ENCODE measurements at regions not wholly inside any gene's neighbourhood (a gene's known extent, or its start where the extent isn't known, plus 50 kb on each side); places are given as distances from the start of the nearest gene placed in this dataset.
"Not testable (repeated sequence)": the region's sequence is repeated elsewhere in the genome, so short reads cannot be mapped to it uniquely, and the experiment has no call there.

DNA sequence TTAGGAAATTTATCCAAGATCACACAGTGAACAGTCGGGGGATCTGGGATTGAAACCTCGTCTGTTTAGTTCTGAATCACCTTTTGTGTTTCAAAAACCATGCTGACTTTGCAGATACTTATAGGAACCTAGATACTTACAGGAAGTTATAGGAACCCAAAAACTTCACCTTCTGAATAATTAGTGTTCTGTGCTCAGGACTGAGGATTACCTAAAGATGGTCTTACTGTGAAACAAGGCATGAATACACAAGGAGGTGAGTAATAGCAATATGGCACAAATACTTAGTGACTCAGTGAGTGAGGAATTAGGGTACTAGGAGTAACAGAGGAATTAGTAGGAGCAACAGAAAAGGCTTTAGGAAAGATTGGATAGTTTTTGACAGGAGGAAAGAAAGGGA, 145.5 kb downstream of the LRATD1 start:
- BruUV-seq (replicated peaks) = no TSS peak
- no peak for TF ChIP-seq EZH2 (IDR thresholded peaks at IDR 0.05; ENCODE audit: low read length, unreplicated experiment)
- TF ChIP-seq EZH2phosphoT487 (IDR thresholded peaks at IDR 0.05; ENCODE audit: borderline replicate concordance, low read length) = no peak
- TF ChIP-seq, protein P1, sequence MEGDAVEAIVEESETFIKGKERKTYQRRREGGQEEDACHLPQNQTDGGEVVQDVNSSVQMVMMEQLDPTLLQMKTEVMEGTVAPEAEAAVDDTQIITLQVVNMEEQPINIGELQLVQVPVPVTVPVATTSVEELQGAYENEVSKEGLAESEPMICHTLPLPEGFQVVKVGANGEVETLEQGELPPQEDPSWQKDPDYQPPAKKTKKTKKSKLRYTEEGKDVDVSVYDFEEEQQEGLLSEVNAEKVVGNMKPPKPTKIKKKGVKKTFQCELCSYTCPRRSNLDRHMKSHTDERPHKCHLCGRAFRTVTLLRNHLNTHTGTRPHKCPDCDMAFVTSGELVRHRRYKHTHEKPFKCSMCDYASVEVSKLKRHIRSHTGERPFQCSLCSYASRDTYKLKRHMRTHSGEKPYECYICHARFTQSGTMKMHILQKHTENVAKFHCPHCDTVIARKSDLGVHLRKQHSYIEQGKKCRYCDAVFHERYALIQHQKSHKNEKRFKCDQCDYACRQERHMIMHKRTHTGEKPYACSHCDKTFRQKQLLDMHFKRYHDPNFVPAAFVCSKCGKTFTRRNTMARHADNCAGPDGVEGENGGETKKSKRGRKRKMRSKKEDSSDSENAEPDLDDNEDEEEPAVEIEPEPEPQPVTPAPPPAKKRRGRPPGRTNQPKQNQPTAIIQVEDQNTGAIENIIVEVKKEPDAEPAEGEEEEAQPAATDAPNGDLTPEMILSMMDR (conservative IDR thresholded peaks at IDR 0.05; ENCODE audit: low read depth, low read length) = no peak
- H3F3A ChIP-seq (ENCODE audit: low read length, unreplicated experiment) = no peaks in the 10 kb centered on the region
- H3K9me2 ChIP-seq (replicated peaks; ENCODE audit: low read length) = no peaks in the 10 kb centered on the region
- H3K36me3 ChIP-seq (ENCODE audit: low read depth, low read length) = no peaks in the 10 kb centered on the region
- no peaks in the 10 kb centered on the region for H3K27me3 ChIP-seq (ENCODE audit: low read length)
- H3K79me2 ChIP-seq (ENCODE audit: low read length) = no peaks in the 10 kb centered on the region
- peak overlapping the region; percentile 66 for H3K4me2 ChIP-seq (ENCODE audit: low read length)
- H2AFZ ChIP-seq (ENCODE audit: low read length) = no peak overlapping the region
- no peaks in the 10 kb centered on the region for H4K20me1 ChIP-seq (ENCODE audit: low read length)
- CTCF ChIA-PET = no interaction called here
- no peak overlapping the region; the same call in 1 of the 2 replicates for H3K4me3 ChIP-seq (ENCODE audit: low read length)
- intact Hi-C loops (cut with micrococcal nuclease) = no loop called here
- ATAC-seq (peak; percentile 75), DNase-seq (peak; percentile 85)
- no peaks in the 10 kb centered on the region for H3K9me3 ChIP-seq (ENCODE audit: low read length)
- POLR2A ChIA-PET (ENCODE audit: unreplicated experiment) = no interaction called here
- peaks cover 49% of the 10 kb centered on the region for H3K4me1 ChIP-seq (ENCODE audit: insufficient read depth, low read length)
- H3K27ac ChIP-seq (ENCODE audit: low read length) = peak overlapping the region; percentile 94
- peak overlapping the region; percentile 41 for H3K9ac ChIP-seq (ENCODE audit: low read length)

DNA sequence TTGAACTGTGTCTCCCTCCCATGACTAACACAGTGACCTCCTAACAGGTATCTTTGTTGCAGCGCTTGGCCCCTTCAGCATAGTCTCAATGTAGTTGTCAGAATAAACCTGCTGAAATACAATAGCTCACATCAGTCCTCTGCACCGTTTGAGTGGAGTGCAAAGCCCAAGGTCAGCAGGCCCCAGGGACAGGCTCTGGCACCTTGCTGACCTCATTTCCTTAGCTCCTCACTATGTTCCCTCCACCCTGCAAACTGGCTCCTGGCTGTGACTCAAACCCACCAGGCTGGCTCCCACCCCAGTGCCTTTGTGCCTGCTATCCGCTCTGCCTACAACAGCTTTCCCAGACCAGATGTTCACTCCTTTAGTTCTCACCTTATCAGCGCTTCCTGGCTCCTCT, 146.7 kb downstream of the LRATD1 start:
- DNase-seq = no peak
- no TSS peak for BruUV-seq (replicated peaks)
- Histone ChIP-seq H3K36me3 (ENCODE audit: low read depth, low read length) (no peaks in the 10 kb centered on the region), H3K27ac (ENCODE audit: low read length) (peak overlapping the region; percentile 94), H3K9me3 (ENCODE audit: low read length) (no peaks in the 10 kb centered on the region), H3K4me1 (ENCODE audit: insufficient read depth, low read length) (peaks cover 49% of the 10 kb centered on the region), H3K4me2 (ENCODE audit: low read length) (peak overlapping the region; percentile 66; the same call in 1 of the 2 replicates), H3K27me3 (ENCODE audit: low read length) (no peaks in the 10 kb centered on the region), H2AFZ (ENCODE audit: low read length) (no peak overlapping the region), H3K9ac (ENCODE audit: low read length) (peak overlapping the region; percentile 73), H3K79me2 (ENCODE audit: low read length) (no peaks in the 10 kb centered on the region), H3K9me2 (replicated peaks; ENCODE audit: low read length) (no peaks in the 10 kb centered on the region), H3F3A (ENCODE audit: low read length, unreplicated experiment) (no peaks in the 10 kb centered on the region), H3K4me3 (ENCODE audit: low read length) (no peak overlapping the region), H4K20me1 (ENCODE audit: low read length) (no peaks in the 10 kb centered on the region)
- TF ChIP-seq EZH2 (IDR thresholded peaks at IDR 0.05; ENCODE audit: low read length, unreplicated experiment) = no peak
- TF ChIP-seq, protein P1 (conservative IDR thresholded peaks at IDR 0.05; ENCODE audit: low read depth, low read length) = no peak
- no peak for TF ChIP-seq EZH2phosphoT487 (IDR thresholded peaks at IDR 0.05; ENCODE audit: borderline replicate concordance, low read length)
- ChIA-PET POLR2A (ENCODE audit: unreplicated experiment) (no interaction called here), CTCF (no interaction called here)
- ATAC-seq = no peak
- intact Hi-C loops (cut with micrococcal nuclease) = no loop called here

DNA sequence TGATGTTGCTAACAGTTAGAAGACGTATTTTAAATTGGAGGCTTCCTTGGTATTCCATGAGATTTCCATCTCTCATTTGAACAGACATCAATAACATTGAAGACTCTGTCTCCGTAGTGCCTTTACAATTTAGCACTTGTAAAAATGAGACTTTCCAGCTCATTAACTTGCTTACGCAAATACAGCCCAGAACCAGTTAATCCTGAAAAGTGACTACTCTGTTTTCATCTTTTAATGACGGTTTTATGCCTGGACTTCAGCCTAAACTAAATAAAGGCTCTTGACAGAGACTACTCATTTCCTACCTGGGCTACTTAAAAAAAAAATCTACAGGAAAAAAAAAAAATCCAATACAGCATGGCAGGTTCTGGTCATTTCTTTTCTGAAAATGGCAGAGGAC, 148.6 kb downstream of the LRATD1 start:
- peak overlapping the region; percentile 67 for H3K4me2 ChIP-seq (ENCODE audit: low read length)
- peak overlapping the region; percentile 94 for H3K27ac ChIP-seq (ENCODE audit: low read length)
- peak overlapping the region; percentile 18; the same call in 1 of the 2 replicates for H3K4me3 ChIP-seq (ENCODE audit: low read length)
- no peaks in the 10 kb centered on the region for H3K9me3 ChIP-seq (ENCODE audit: low read length)
- H2AFZ ChIP-seq (ENCODE audit: low read length) = peak overlapping the region; percentile 41
- no peaks in the 10 kb centered on the region for H3K27me3 ChIP-seq (ENCODE audit: low read length)
- no peaks in the 10 kb centered on the region for H3K79me2 ChIP-seq (ENCODE audit: low read length)
- intact Hi-C loops (cut with micrococcal nuclease) = loop anchor here (5.0 kb wide), 1 partner anchor 144 kb away; no protein-coding TSS in a partner anchor
- peaks cover 49% of the 10 kb centered on the region for H3K4me1 ChIP-seq (ENCODE audit: insufficient read depth, low read length)
- POLR2A ChIA-PET (ENCODE audit: unreplicated experiment) = no interaction called here
- CTCF ChIA-PET = no interaction called here
- peak overlapping the region; percentile 73 for H3K9ac ChIP-seq (ENCODE audit: low read length)
- DNase-seq = peak; percentile 97
- BruUV-seq (replicated peaks) = no TSS peak
- ATAC-seq = peak; percentile 63
- H3K36me3 ChIP-seq (ENCODE audit: low read depth, low read length) = no peaks in the 10 kb centered on the region
- H3F3A ChIP-seq (ENCODE audit: low read length, unreplicated experiment) = no peaks in the 10 kb centered on the region
- no peaks in the 10 kb centered on the region for H3K9me2 ChIP-seq (replicated peaks; ENCODE audit: low read length)
- no peak for TF ChIP-seq EZH2 (IDR thresholded peaks at IDR 0.05; ENCODE audit: low read length, unreplicated experiment)
- TF ChIP-seq, protein P1 (conservative IDR thresholded peaks at IDR 0.05; ENCODE audit: low read depth, low read length) = no peak
- no peaks in the 10 kb centered on the region for H4K20me1 ChIP-seq (ENCODE audit: low read length)

DNA sequence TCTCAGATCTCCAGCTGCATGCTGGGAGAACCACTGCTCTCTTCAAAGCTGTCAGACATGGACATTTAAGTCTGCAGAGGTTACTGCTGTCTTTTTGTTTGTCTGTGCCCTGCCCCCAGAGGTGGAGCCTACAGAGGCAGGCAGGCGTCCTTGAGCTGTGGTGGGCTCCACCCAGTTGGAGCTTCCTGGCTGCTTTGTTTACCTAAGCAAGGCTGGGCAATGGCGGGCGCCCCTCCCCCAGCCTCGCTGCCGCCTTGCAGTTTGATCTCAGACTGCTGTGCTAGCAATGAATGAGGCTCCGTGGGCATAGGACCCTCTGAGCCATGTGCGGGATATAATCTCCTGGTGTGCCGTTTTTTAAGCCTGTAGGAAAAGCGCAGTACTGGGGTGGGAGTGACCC, 156.3 kb downstream of the LRATD1 start:
- H2AFZ ChIP-seq (ENCODE audit: low read length); intact Hi-C loops (cut with micrococcal nuclease); BruUV-seq (replicated peaks); H3K9me3 ChIP-seq (ENCODE audit: low read length); H3K27me3 ChIP-seq (ENCODE audit: low read length); POLR2A ChIA-PET (ENCODE audit: unreplicated experiment); H4K20me1 ChIP-seq (ENCODE audit: low read length); H3K9me2 ChIP-seq (replicated peaks; ENCODE audit: low read length); CTCF ChIA-PET; H3K27ac ChIP-seq (ENCODE audit: low read length); ATAC-seq; H3K9ac ChIP-seq (ENCODE audit: low read length); DNase-seq; H3F3A ChIP-seq (ENCODE audit: low read length, unreplicated experiment); H3K4me3 ChIP-seq (ENCODE audit: low read length); H3K36me3 ChIP-seq (ENCODE audit: low read depth, low read length); H3K79me2 ChIP-seq (ENCODE audit: low read length); H3K4me2 ChIP-seq (ENCODE audit: low read length); H3K4me1 ChIP-seq (ENCODE audit: insufficient read depth, low read length): not testable (repeated sequence)

Measured in PC-3 (cell line).